Suprapubic skin (tissue), 4 donors: ENCODE measurements at regions not wholly inside any gene's neighbourhood (a gene's known extent, or its start where the extent isn't known, plus 50 kb on each side); places are given as distances from the start of the nearest gene placed in this dataset.

Source experiments
- CTCF ChIP-seq, 2 donors: fragments of 200-600 bp in 1 of 2; fragments of 450-650 bp in 1 of 2; sonication (generic) in 1 of 2; IDR thresholded peaks; one replicate each; pipeline ENCODE4 v1.5.1; 2016 to 2019; ENCODE audit warnings: antibody characterized with exemption in 2 of 2, mild to moderate bottlenecking in 1 of 2, moderate library complexity in 1 of 2
- EP300 ChIP-seq: sonication (generic); formaldehyde crosslinking; IDR thresholded peaks from one replicate; pipeline ENCODE4 v1.6.1; 2017; ENCODE audit warnings: antibody characterized with exemption
- POLR2A ChIP-seq, 2 donors: fragments of 450-650 bp; IDR thresholded peaks; one replicate each; pipeline ENCODE4 v1.6.1; 2017; ENCODE audit warnings: antibody characterized with exemption in 2 of 2, mild to moderate bottlenecking in 2 of 2, moderate library complexity in 2 of 2
- POLR2AphosphoS5 ChIP-seq, 3 donors: sonication (generic); formaldehyde crosslinking; IDR thresholded peaks; one replicate each; pipeline ENCODE4 v1.6.1; 2017; ENCODE audit warnings: antibody characterized with exemption in 3 of 3

GRCh38 chr2:37587817-37588216 lies 83.6 kb downstream of the CDC42EP3 start:
- TF ChIP-seq POLR2AphosphoS5 (IDR thresholded peaks at IDR 0.05): no peak
- TF ChIP-seq POLR2A (IDR thresholded peaks at IDR 0.05): no peak
- TF ChIP-seq CTCF (IDR thresholded peaks at IDR 0.05): no peak
- no peak for TF ChIP-seq EP300
